Activated T-cell treated with anti-CD3 and anti-CD28 coated beads, Interleukin-2, amount 50 U/mL, for 4 hours (primary cell): ENCODE measurements at regions not wholly inside any gene's neighbourhood (a gene's known extent, or its start where the extent isn't known, plus 50 kb on each side); places are given as distances from the start of the nearest gene placed in this dataset.
"Not testable (repeated sequence)": the region's sequence is repeated elsewhere in the genome, so short reads cannot be mapped to it uniquely, and the experiment has no call there.

Experiments
- ATAC-seq, 2 donors: fragments of 200-7000 bp; cut with Tn5 transposase; one replicate each; pipeline ENCODE4 v1.10.0; 2021
- DNase-seq: peaks from one replicate; pipeline ENCODE4 v3.0.0-alpha.2; 2020
- H3K27me3 Mint-ChIP-seq: one replicate; pipeline ENCODE4 v1.8.0; 2021; ENCODE audit warnings: low read depth, mixed read lengths
- H3K36me3 Mint-ChIP-seq: one replicate; pipeline ENCODE4 v1.8.0; 2022; ENCODE audit warnings: mixed read lengths; ENCODE audit not compliant: insufficient read depth
- H3K4me1 Mint-ChIP-seq: one replicate; pipeline ENCODE4 v1.8.0; 2021; ENCODE audit warnings: low read depth, mixed read lengths
- H3K4me3 Mint-ChIP-seq: one replicate; pipeline ENCODE4 v1.8.0; 2021; ENCODE audit warnings: mild to moderate bottlenecking, moderate library complexity, mixed read lengths
- H3K9me3 Mint-ChIP-seq: one replicate; pipeline ENCODE4 v1.8.0; 2021; ENCODE audit warnings: mixed read lengths

- Mint-ChIP-seq H3K27me3 (peaks cover 15% of the 10 kb centered on the region), H3K4me1 (peaks cover 3% of the 10 kb centered on the region), H3K4me3 (no peak overlapping the region), H3K36me3 (no peaks in the 10 kb centered on the region), H3K9me3 (no peaks in the 10 kb centered on the region)
- ATAC-seq (no peak), DNase-seq (no peak)
Measured at GRCh38 chr1:34367954-34368353, 191.2 kb downstream of the C1orf94 start.

- peaks cover 3% of the 10 kb centered on the region for H3K4me1 Mint-ChIP-seq
- H3K27me3 Mint-ChIP-seq: peaks cover 17% of the 10 kb centered on the region
- no peak for DNase-seq
- no peak overlapping the region for H3K4me3 Mint-ChIP-seq
- no peaks in the 10 kb centered on the region for H3K36me3 Mint-ChIP-seq
- ATAC-seq: no peak
- H3K9me3 Mint-ChIP-seq: no peaks in the 10 kb centered on the region
Measured at GRCh38 chr1:34369701-34370455, 193.2 kb downstream of the C1orf94 start.

- Mint-ChIP-seq H3K4me3 (no peak overlapping the region), H3K9me3 (no peaks in the 10 kb centered on the region), H3K27me3 (peaks cover 15% of the 10 kb centered on the region), H3K36me3 (no peaks in the 10 kb centered on the region), H3K4me1 (peaks cover 3% of the 10 kb centered on the region)
- DNase-seq: no peak
- no peak for ATAC-seq
Measured at GRCh38 chr1:34370748-34371147, 194.0 kb downstream of the C1orf94 start.

GRCh38 chr1:34371179-34371578 lies 194.5 kb downstream of the C1orf94 start:
- H3K36me3 Mint-ChIP-seq, DNase-seq, H3K9me3 Mint-ChIP-seq, H3K4me3 Mint-ChIP-seq, ATAC-seq, H3K4me1 Mint-ChIP-seq: not testable (repeated sequence)
- peaks cover 14% of the 10 kb centered on the region for H3K27me3 Mint-ChIP-seq

- Mint-ChIP-seq H3K36me3 (no peaks in the 10 kb centered on the region), H3K9me3 (no peaks in the 10 kb centered on the region), H3K27me3 (peaks cover 16% of the 10 kb centered on the region), H3K4me1 (peaks cover 3% of the 10 kb centered on the region), H3K4me3 (no peak overlapping the region)
- ATAC-seq (no peak), DNase-seq (no peak)
Measured at GRCh38 chr1:34371829-34372532, 195.3 kb downstream of the C1orf94 start.

- H3K9me3 Mint-ChIP-seq: no peaks in the 10 kb centered on the region
- H3K36me3 Mint-ChIP-seq: no peaks in the 10 kb centered on the region
- H3K4me3 Mint-ChIP-seq: no peak overlapping the region
- H3K4me1 Mint-ChIP-seq: no peaks in the 10 kb centered on the region
- ATAC-seq (no peak), DNase-seq (no peak)
- peaks cover 23% of the 10 kb centered on the region for H3K27me3 Mint-ChIP-seq
Measured at GRCh38 chr1:34372891-34373290, 196.2 kb downstream of the C1orf94 start.

GRCh38 chr1:34373912-34374311 lies 197.2 kb downstream of the C1orf94 start:
- Mint-ChIP-seq H3K27me3 (peaks cover 27% of the 10 kb centered on the region), H3K9me3 (no peaks in the 10 kb centered on the region), H3K36me3 (no peaks in the 10 kb centered on the region), H3K4me1 (no peaks in the 10 kb centered on the region), H3K4me3 (no peak overlapping the region)
- ATAC-seq (no peak), DNase-seq (no peak)

GRCh38 chr1:34376531-34376930 lies 199.8 kb downstream of the C1orf94 start:
- peaks cover 41% of the 10 kb centered on the region for H3K27me3 Mint-ChIP-seq
- H3K9me3 Mint-ChIP-seq: no peaks in the 10 kb centered on the region
- no peak overlapping the region for H3K4me3 Mint-ChIP-seq
- H3K36me3 Mint-ChIP-seq: no peaks in the 10 kb centered on the region
- H3K4me1 Mint-ChIP-seq: no peaks in the 10 kb centered on the region
- ATAC-seq (no peak), DNase-seq (no peak)

- Mint-ChIP-seq H3K27me3 (peaks cover 38% of the 10 kb centered on the region), H3K36me3 (no peaks in the 10 kb centered on the region), H3K4me1 (no peaks in the 10 kb centered on the region), H3K4me3 (no peak overlapping the region), H3K9me3 (no peaks in the 10 kb centered on the region)
- no peak for DNase-seq
- no peak for ATAC-seq
Measured at GRCh38 chr1:34378968-34379856, 202.5 kb downstream of the C1orf94 start.

GRCh38 chr1:34379911-34380310 lies 203.2 kb downstream of the C1orf94 start:
- Mint-ChIP-seq H3K4me3 (no peak overlapping the region), H3K36me3 (no peaks in the 10 kb centered on the region), H3K27me3 (peaks cover 41% of the 10 kb centered on the region), H3K4me1 (no peaks in the 10 kb centered on the region), H3K9me3 (no peaks in the 10 kb centered on the region)
- ATAC-seq (no peak), DNase-seq (no peak)

GRCh38 chr1:34380526-34381124 lies 203.9 kb downstream of the C1orf94 start:
- DNase-seq (no peak), ATAC-seq (no peak)
- no peaks in the 10 kb centered on the region for H3K4me1 Mint-ChIP-seq
- no peak overlapping the region for H3K4me3 Mint-ChIP-seq
- H3K9me3 Mint-ChIP-seq: no peaks in the 10 kb centered on the region
- H3K36me3 Mint-ChIP-seq: no peaks in the 10 kb centered on the region
- peaks cover 41% of the 10 kb centered on the region for H3K27me3 Mint-ChIP-seq

GRCh38 chr1:34389974-34390373 lies 213.3 kb downstream of the C1orf94 start:
- no peaks in the 10 kb centered on the region for H3K4me1 Mint-ChIP-seq
- ATAC-seq (no peak), DNase-seq (no peak)
- H3K4me3 Mint-ChIP-seq: no peak overlapping the region
- peaks cover 20% of the 10 kb centered on the region for H3K9me3 Mint-ChIP-seq
- peaks cover 6% of the 10 kb centered on the region for H3K27me3 Mint-ChIP-seq
- no peaks in the 10 kb centered on the region for H3K36me3 Mint-ChIP-seq

- no peaks in the 10 kb centered on the region for H3K36me3 Mint-ChIP-seq
- H3K27me3 Mint-ChIP-seq: peaks cover 10% of the 10 kb centered on the region
- H3K4me3 Mint-ChIP-seq: no peak overlapping the region
- peaks cover 3% of the 10 kb centered on the region for H3K9me3 Mint-ChIP-seq
- no peaks in the 10 kb centered on the region for H3K4me1 Mint-ChIP-seq
- no peak for ATAC-seq
- no peak for DNase-seq
Measured at GRCh38 chr1:34396042-34396441, 219.3 kb downstream of the C1orf94 start.

GRCh38 chr1:34398241-34398915 lies 221.7 kb downstream of the C1orf94 start:
- H3K36me3 Mint-ChIP-seq: no peaks in the 10 kb centered on the region
- no peak overlapping the region for H3K4me3 Mint-ChIP-seq
- ATAC-seq (no peak), DNase-seq (no peak)
- no peaks in the 10 kb centered on the region for H3K4me1 Mint-ChIP-seq
- H3K9me3 Mint-ChIP-seq: no peaks in the 10 kb centered on the region
- peaks cover 4% of the 10 kb centered on the region for H3K27me3 Mint-ChIP-seq
